H1 (cell line): ENCODE measurements at regions not wholly inside any gene's neighbourhood (a gene's known extent, or its start where the extent isn't known, plus 50 kb on each side); places are given as distances from the start of the nearest gene placed in this dataset.

ENCODE experiments used
- ATF3 ChIP-seq: IDR thresholded peaks from 2 replicates; pipeline ENCODE4 v1.6.1; 2011; ENCODE audit warnings: low read depth, mild to moderate bottlenecking, low read length; ENCODE audit not compliant: insufficient read depth
- BCL11A ChIP-seq, 2 experiments: IDR thresholded peaks; one replicate each; pipeline ENCODE4 v1.6.1; 2011; ENCODE audit warnings: low read depth in 2 of 2, low read length in 2 of 2, mild to moderate bottlenecking in 2 of 2
- E2F6 ChIP-seq: IDR thresholded peaks from 2 replicates; pipeline ENCODE4 v1.6.1; 2012; ENCODE audit warnings: inconsistent platforms
- JUND ChIP-seq: IDR thresholded peaks from 2 replicates; pipeline ENCODE4 v1.6.1; 2011; ENCODE audit warnings: mild to moderate bottlenecking, improper control_type of control experiment, low read length
- NRF1 ChIP-seq: IDR thresholded peaks from 2 replicates; pipeline ENCODE4 v1.6.1; 2011; ENCODE audit warnings: mild to moderate bottlenecking, low read depth, low read length, improper control_type of control experiment
- SIRT6 ChIP-seq: IDR thresholded peaks from one replicate; pipeline ENCODE4 v1.7.1; 2012; ENCODE audit warnings: low read length, inconsistent platforms
- YY1 ChIP-seq: IDR thresholded peaks from 2 replicates; pipeline ENCODE4 v1.6.1; 2011; ENCODE audit warnings: low read depth, mild to moderate bottlenecking, low read length

GRCh38 chr4:117768610-117769009 lies 265.7 kb upstream of the NDST3 start (continued):
- TF ChIP-seq JUND = no peak
- no peak for TF ChIP-seq ATF3
- TF ChIP-seq NRF1 = no peak
- TF ChIP-seq E2F6 = no peak
- TF ChIP-seq BCL11A (IDR thresholded peaks at IDR 0.05; ENCODE audit: low read depth in 2 of 2, low read length in 2 of 2) = no peak
- TF ChIP-seq YY1 = no peak
- TF ChIP-seq SIRT6 = no peak
